ENCODE measurements at regions not wholly inside any gene's neighbourhood (a gene's known extent, or its start where the extent isn't known, plus 50 kb on each side); places are given as distances from the start of the nearest gene placed in this dataset.

DNA sequence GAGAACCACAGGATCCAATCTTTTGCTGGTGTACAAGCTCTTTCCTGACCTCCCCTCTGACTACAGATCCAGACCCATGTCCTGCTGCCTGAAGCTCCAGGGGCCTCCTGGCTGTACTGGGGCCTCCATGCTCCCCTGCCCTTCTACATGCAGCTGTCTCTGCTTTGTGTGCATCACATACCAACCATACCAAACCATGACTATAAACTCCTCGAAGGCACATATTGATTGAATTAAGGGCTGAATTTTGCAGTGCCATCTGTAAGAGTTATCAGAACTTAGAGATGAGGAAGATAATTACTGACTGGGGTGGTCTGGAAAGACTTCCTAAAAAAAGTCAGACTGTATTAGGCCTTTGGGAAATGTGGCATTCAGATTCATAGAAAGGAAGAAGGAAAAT, 139.9 kb upstream of the CXCR4 start:
- Histone ChIP-seq H3K4me3 (no peak overlapping the region), H3K27ac (no peak overlapping the region), H3K4me1 (replicated peaks in 1 of 2) (no peaks in the 10 kb centered on the region)
- in situ Hi-C loops (cut with MboI; ENCODE audit: low pct_unique_long_range_greater_than_20kb in 2 of 9, low sequenced_read_pairs in 9 of 9, unreplicated experiment in 9 of 9) = no loop called here
- 0 to 100% (median 63%) methylated on average over 1 of the region's 1 CpG; no CpG with 5 or more reads in 2 of the 10 experiments for WGBS, 10 experiments
- ATAC-seq (replicated peaks in 6 of 8) = no peak

DNA sequence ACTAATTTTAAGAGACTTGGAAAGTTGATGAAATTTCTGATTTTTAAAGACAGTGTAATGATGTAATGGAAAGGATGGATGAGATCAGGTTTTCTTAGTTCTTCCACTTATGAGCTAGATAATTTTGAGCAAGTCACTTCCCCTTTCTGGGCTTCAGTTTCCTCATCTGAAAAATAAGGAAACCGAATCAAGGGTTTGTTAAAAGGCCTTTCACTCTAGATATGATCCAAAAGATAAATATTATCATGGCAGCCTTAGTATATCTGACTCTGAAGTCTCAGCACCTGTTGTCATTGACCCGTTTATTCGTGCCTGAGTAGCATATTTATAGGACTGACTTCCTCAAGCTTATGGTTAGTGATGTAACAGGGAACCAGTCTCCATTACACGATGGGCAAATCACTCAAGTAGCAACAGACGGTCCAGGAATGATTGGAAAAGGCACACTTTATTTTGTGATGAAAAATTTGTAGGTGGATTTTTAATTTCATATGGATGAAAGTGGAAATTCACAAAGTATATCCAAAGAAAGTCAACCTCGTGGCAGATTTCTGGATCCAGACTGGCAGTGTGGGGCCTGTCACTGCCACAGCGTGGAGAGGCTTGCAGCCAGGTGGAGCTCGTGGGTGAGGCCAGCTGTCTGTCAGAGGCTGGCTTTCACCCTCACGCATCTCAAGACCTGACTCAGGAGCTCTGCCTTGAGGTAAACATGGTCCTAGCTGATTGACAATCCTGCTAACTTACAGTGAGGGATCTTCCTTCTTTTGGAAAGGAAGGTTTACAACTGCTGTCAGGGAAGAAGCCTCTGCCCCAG, 137.9 kb upstream of the CXCR4 start:
- no peak overlapping the region for H3K27ac ChIP-seq
- no peaks in the 10 kb centered on the region for H3K4me1 ChIP-seq (replicated peaks in 1 of 2)
- in situ Hi-C loops (cut with MboI; ENCODE audit: low pct_unique_long_range_greater_than_20kb in 2 of 9, low sequenced_read_pairs in 9 of 9, unreplicated experiment in 9 of 9) = no loop called here
- no peak for ATAC-seq (replicated peaks in 6 of 8)
- 17 to 82% (median 69%) methylated on average over 1 to 9 of the region's 9 CpGs; no CpG with 5 or more reads in 1 of the 10 experiments for WGBS, 10 experiments
- no peak overlapping the region for H3K4me3 ChIP-seq

DNA sequence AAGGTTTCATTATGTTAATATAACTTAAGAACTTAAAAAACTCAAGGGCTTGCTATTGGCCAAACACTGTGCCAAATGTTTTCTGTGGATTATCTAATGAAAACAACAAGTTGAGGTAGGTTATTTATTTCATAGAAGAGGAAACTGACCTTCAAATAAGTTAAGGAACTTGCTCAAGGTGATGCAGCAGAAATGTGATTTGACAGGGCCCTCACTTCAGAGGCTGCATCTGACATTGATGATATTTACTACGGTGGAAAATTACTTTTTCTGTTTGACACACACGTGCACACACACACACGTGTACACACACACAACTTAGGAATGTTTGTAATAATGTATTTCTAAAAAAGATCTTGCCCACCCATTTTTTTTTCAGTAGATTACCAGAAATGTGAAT, 137.2 kb upstream of the CXCR4 start:
- in situ Hi-C loops (cut with MboI; ENCODE audit: low pct_unique_long_range_greater_than_20kb in 2 of 9, low sequenced_read_pairs in 9 of 9, unreplicated experiment in 9 of 9) = no loop called here
- Histone ChIP-seq H3K4me1 (replicated peaks in 1 of 2) (peaks cover 3 to 4% of the 10 kb centered on the region in 2 donors), H3K4me3 (no peak overlapping the region), H3K27ac (no peak overlapping the region)
- no peak for ATAC-seq (replicated peaks in 6 of 8)
- WGBS, 10 experiments = 22 to 100% (median 72%) methylated on average over 1 to 3 of the region's 3 CpGs; no CpG with 5 or more reads in 2 of the 10 experiments

DNA sequence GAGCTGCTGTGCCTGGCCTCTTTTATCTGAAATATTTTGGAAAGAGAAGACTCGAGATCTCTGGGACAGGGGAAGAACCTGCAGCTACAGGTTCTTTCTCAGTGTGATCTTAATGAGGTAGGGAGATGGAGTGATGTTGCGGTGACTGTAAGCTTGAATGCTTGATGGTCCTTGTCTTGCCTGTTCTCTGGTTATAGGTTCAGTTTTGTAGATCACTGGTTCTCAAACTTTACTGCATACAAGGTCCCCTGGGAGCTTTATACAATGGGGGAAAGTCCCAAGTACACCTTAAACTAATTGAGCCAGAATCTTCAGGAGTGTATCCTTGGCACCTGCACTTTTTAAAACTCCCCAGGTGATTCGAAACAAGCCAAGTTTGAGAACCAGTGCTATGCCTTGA, 136.7 kb upstream of the CXCR4 start:
- no peak for ATAC-seq (replicated peaks in 6 of 8)
- no peak overlapping the region for H3K27ac ChIP-seq
- in situ Hi-C loops (cut with MboI; ENCODE audit: low pct_unique_long_range_greater_than_20kb in 2 of 9, low sequenced_read_pairs in 9 of 9, unreplicated experiment in 9 of 9) = no loop called here
- WGBS, 10 experiments = 0 to 100% (median 51%) methylated on average over 1 to 3 of the region's 3 CpGs; no CpG with 5 or more reads in 1 of the 10 experiments
- H3K4me1 ChIP-seq (replicated peaks in 1 of 2) = peaks cover 4 to 5% of the 10 kb centered on the region in 2 donors
- no peak overlapping the region for H3K4me3 ChIP-seq

DNA sequence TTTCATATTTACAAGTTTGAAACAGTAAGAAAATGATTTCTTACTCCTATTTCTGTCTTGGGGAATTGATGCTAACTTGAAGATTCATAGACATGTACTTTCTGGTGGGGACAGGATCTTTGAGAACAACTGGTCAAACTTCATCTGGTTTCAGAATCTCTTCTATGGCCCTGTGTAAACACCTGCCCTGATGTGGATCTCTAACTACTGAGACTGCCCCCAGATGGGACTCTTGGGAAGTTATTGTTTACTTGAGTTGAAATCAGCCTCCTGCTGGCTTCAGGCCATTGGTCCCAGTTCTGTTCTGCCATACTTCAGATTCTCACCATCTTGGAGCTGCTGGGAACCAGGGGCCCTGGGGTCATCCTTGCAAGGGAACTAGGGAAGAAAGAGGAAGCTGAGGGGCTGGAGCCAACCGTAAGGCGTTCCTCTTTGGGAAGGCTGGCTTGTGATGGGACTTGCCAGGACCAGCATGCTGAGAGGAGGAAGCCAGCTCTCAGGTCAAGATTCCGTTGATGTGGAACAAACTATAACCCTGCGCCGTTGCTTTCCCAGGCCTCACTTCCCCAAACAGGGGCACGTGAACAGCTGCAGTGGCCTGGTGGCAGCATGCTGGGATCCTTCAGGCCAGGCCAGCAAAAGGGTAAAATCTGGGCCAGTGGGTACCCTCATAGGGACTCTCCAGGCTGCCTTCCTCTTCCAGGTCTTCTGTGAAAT, 135.5 kb upstream of the CXCR4 start:
- Histone ChIP-seq H3K4me3 (no peak overlapping the region), H3K4me1 (replicated peaks in 1 of 2) (peaks cover 8 to 9% of the 10 kb centered on the region in 2 donors), H3K27ac (no peak overlapping the region)
- WGBS, 10 experiments = 13 to 100% (median 93%) methylated on average over 1 to 6 of the region's 6 CpGs; no CpG with 5 or more reads in 2 of the 10 experiments
- in situ Hi-C loops (cut with MboI; ENCODE audit: low pct_unique_long_range_greater_than_20kb in 2 of 9, low sequenced_read_pairs in 9 of 9, unreplicated experiment in 9 of 9) = no loop called here
- no peak for ATAC-seq (replicated peaks in 6 of 8)

DNA sequence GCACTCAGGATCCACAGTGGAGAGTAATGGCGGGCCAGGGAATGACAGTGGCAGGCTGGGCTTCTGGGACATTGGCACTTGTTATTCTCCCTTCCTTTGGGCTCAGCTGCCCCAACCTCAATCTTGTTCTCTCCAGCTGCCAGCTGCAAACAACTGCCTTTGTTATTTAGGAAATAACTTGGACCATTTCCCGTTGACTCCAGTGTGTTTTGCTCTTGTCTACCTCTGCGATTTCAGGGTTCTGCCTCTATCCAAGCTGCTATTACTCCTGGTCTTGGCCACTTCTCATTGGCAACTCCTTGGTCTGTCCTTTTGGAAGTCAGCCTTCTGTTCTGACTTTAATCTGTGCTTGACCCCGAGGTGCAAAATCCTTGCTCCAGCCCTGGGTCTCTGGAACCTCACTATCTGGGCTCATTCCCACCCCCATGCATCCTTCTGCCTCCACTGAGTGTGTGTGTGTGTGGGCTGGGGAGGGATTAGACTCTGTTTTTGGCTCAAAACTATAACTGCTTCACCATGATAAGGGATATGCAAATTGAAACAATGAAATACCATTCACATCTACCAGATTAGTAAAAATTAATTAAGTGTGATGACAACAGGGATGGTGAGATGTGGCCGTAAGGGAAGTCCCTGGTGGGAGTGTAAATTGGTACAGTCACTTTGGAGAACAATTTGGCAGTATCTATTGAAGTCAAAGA, 134.1 kb upstream of the CXCR4 start:
- 14 to 90% (median 71%) methylated on average over 1 to 5 of the region's 5 CpGs; no CpG with 5 or more reads in 1 of the 10 experiments for WGBS, 10 experiments
- ATAC-seq (replicated peaks in 6 of 8) = no peak
- Histone ChIP-seq H3K4me1 (replicated peaks in 1 of 2) (peaks cover 22 to 23% of the 10 kb centered on the region in 2 donors), H3K27ac (no peak overlapping the region), H3K4me3 (no peak overlapping the region)
- in situ Hi-C loops (cut with MboI; ENCODE audit: low pct_unique_long_range_greater_than_20kb in 2 of 9, low sequenced_read_pairs in 9 of 9, unreplicated experiment in 9 of 9) = no loop called here

DNA sequence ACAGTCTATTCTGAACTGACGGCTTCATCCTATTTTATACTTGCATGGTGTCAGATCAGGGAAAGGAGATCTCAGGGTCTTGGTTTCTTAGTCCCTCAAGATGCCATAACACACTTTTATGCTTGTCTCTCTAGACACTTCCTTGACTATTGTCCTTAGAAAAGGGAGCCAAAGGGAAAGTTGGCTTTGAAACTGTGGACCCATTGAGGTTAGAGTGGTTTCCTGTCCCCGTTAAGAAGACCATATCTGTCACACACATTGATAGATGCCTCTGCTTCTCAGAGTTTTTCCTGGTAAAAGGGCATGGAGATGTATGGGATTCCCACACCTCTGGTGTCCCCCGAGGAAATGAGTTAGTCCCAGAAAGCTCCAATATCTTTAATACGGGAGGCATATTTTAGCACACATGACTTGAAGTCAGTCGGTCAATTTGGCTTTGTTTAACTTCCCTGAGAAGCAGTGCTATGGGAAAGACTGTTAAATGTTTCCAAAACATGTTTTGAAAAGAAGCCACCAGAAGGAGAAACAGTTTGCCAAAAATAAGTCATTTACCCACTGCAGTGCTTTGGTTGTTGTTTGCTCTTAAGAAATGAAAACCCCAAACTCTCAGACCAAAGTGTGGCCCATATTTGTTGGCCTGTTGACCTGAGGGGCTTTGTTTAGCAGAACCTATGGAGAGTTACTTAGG, 133.4 kb upstream of the CXCR4 start:
- no peak overlapping the region for H3K4me3 ChIP-seq
- WGBS, 10 experiments = 8 to 100% (median 86%) methylated on average over 1 to 5 of the region's 5 CpGs
- peaks cover 24 to 25% of the 10 kb centered on the region in 2 donors for H3K4me1 ChIP-seq (replicated peaks in 1 of 2)
- H3K27ac ChIP-seq = no peak overlapping the region
- in situ Hi-C loops (cut with MboI; ENCODE audit: low pct_unique_long_range_greater_than_20kb in 2 of 9, low sequenced_read_pairs in 9 of 9, unreplicated experiment in 9 of 9) = no loop called here
- ATAC-seq (replicated peaks in 6 of 8) = no peak

DNA sequence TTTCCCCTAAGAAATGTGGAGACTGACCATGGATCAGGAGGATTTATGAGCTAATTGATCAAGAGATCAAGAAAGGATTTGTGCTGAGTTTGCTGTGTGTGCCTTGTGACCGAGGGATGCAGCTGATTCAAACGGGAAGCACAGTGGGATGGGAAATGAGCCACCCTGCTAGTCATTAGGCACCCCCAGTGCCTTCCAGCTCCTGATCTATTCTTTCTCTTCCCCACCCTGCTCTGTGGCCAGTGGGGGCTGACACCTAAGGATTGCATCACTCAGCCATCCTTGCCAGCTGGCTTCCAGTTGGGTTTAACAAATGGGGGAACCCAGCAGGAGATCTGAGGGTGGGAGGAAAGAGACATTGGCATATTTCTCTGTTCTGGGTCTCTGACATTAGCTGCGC, 132.2 kb upstream of the CXCR4 start:
- WGBS, 10 experiments = 0 to 100% (median 69%) methylated on average over 1 to 2 of the region's 3 CpGs; no CpG with 5 or more reads in 6 of the 10 experiments

DNA sequence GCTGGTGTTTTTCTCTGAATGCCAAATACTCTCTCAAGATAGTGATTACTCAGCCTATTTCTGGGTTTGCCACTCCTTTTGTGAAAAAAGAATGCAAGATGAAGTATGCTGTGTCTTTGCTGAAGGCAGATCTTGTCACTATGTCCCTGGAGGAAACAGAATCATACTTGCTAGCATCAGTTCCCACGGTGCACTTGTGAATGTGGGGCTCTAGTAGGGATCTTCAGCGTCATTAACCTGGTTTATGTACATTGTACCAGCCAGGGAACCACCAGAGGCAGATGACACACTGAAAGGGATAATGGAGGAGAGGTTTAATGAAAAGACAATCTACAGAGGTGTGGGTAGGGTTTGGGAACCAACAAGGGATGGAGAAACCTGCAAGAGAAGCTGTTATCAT, 131.0 kb upstream of the CXCR4 start:
- Histone ChIP-seq H3K4me1 (replicated peaks in 1 of 2) (peaks cover 30% of the 10 kb centered on the region in 2 donors), H3K27ac (no peak overlapping the region), H3K4me3 (no peak overlapping the region)
- WGBS, 10 experiments = 7 to 83% (median 34%) methylated on average over 1 to 2 of the region's 2 CpGs; no CpG with 5 or more reads in 4 of the 10 experiments
- in situ Hi-C loops (cut with MboI; ENCODE audit: low pct_unique_long_range_greater_than_20kb in 2 of 9, low sequenced_read_pairs in 9 of 9, unreplicated experiment in 9 of 9) = no loop called here
- ATAC-seq (replicated peaks in 6 of 8) = no peak

More for the DNA sequence above, 132.2 kb upstream of the CXCR4 start:
- in situ Hi-C loops (cut with MboI; ENCODE audit: low pct_unique_long_range_greater_than_20kb in 2 of 9, low sequenced_read_pairs in 9 of 9, unreplicated experiment in 9 of 9) = no loop called here
- ATAC-seq (replicated peaks in 6 of 8) = no peak
- no peak overlapping the region for H3K27ac ChIP-seq
- no peak overlapping the region for H3K4me3 ChIP-seq
- H3K4me1 ChIP-seq (replicated peaks in 1 of 2) = peaks cover 30% of the 10 kb centered on the region in 2 donors

DNA sequence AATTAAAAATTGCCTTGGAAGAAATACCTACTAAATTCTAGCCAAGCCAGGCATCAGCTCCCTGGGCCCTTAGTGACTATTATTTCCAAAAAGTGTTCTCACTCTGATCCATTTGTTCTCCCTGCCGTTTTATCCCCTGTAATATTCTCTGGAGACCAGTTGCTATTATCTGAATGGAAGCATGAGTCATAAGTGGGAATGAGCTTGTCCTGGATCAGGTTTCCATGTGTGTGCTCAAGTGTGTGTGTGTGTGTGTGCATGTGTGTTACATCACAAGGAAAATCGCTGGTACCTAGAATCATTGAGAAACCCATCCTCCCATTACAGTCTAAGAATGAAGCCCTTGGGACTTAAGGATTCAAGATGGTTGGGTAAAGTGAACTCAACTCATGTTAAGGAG, 130.3 kb upstream of the CXCR4 start:
- peak in 6 of 8 experiments; percentile 53 to 81 (median 68) for ATAC-seq (replicated peaks in 6 of 8)
- in situ Hi-C loops (cut with MboI; ENCODE audit: low pct_unique_long_range_greater_than_20kb in 2 of 9, low sequenced_read_pairs in 9 of 9, unreplicated experiment in 9 of 9) = no loop called here
- peaks cover 30% of the 10 kb centered on the region in 2 donors for H3K4me1 ChIP-seq (replicated peaks in 1 of 2)
- no peak overlapping the region for H3K4me3 ChIP-seq
- H3K27ac ChIP-seq = no peak overlapping the region
- WGBS, 10 experiments = 25 to 100% (median 47%) methylated on average over 1 to 2 of the region's 2 CpGs; no CpG with 5 or more reads in 2 of the 10 experiments

DNA sequence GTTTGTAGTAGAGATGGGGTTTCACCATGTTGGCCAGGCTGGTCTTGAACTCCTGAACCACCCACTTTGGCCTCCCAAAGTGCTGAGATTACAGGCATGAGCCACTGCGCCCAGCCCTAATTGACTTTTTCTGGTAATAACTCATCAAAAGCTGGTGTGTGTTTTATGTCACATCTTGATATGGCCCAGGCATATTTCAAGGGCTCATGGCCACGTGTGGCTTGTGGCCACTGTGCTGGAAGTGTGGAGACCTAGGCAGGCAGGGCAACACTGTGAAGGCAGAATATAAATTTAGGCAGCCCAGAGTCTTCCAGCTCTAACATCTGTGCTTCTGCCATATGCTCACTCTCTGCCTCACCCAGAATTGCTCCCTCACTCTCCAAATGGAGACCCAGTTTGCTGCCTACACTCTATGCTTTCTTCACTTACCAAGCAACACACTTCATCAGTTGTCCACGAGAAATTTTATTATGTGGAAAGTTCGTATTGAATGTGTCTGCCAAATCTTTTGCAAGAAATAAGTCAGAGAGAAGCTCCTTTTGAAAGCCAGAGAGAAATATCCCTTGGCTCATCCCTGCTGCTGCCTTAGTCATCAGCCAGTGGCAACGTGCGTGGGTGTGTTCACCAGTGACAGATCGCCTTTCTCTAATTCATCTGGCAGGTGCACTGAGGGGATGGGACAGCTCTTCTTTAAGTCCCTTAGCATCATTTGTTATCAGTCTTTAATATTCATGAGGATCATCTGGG, 129.4 kb upstream of the CXCR4 start:
- in situ Hi-C loops (cut with MboI; ENCODE audit: low pct_unique_long_range_greater_than_20kb in 2 of 9, low sequenced_read_pairs in 9 of 9, unreplicated experiment in 9 of 9) = no loop called here
- Histone ChIP-seq H3K27ac (no peak overlapping the region), H3K4me3 (no peak overlapping the region), H3K4me1 (replicated peaks in 1 of 2) (peaks cover 30% of the 10 kb centered on the region in 2 donors)
- WGBS, 10 experiments = 0 to 100% (median 75%) methylated on average over 1 to 7 of the region's 7 CpGs; no CpG with 5 or more reads in 1 of the 10 experiments
- ATAC-seq (replicated peaks in 6 of 8) = peak in 7 of 8 experiments; percentile 26 to 67 (median 55)

DNA sequence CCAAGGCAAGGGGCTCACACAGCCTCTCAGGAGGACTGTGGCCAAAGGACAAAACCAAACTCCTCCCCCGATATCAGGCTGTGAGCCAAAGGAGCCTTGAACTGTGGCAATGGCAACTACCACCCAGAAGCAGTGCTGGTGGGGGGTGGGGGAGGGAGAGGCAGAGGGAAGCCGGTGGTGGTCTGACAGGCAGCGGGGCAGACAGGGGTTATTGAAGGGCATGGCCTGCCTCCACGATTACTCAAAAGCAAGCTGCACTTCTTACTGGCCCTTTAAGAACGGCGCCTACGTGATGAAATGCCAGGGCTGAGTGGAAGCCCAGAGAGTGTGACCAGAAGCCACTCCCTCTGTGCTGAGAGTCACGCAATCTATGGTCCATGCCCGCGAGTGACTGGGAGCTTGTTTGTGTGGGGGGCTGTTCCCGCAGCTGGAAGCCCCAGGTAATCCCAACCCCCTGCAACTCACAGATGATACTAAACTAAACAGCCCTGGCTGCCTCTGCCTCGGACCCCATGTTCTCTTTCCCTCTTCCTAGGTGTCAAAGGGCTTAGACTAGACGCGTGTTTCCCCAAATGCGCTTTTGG, 128.2 kb upstream of the CXCR4 start:
- Histone ChIP-seq H3K4me1 (replicated peaks in 1 of 2) (peaks cover 30% of the 10 kb centered on the region in 2 donors), H3K27ac (no peak overlapping the region), H3K4me3 (no peak overlapping the region)
- ATAC-seq (replicated peaks in 6 of 8) = peak; percentile 62 to 92 (median 76)
- WGBS, 10 experiments = 47 to 100% (median 92%) methylated on average over 1 to 9 of the region's 15 CpGs; no CpG with 5 or more reads in 3 of the 10 experiments
- in situ Hi-C loops (cut with MboI; ENCODE audit: low pct_unique_long_range_greater_than_20kb in 2 of 9, low sequenced_read_pairs in 9 of 9, unreplicated experiment in 9 of 9) = no loop called here
